ENCODE measurements at regions not wholly inside any gene's neighbourhood (a gene's known extent, or its start where the extent isn't known, plus 50 kb on each side); places are given as distances from the start of the nearest gene placed in this dataset.

DNA sequence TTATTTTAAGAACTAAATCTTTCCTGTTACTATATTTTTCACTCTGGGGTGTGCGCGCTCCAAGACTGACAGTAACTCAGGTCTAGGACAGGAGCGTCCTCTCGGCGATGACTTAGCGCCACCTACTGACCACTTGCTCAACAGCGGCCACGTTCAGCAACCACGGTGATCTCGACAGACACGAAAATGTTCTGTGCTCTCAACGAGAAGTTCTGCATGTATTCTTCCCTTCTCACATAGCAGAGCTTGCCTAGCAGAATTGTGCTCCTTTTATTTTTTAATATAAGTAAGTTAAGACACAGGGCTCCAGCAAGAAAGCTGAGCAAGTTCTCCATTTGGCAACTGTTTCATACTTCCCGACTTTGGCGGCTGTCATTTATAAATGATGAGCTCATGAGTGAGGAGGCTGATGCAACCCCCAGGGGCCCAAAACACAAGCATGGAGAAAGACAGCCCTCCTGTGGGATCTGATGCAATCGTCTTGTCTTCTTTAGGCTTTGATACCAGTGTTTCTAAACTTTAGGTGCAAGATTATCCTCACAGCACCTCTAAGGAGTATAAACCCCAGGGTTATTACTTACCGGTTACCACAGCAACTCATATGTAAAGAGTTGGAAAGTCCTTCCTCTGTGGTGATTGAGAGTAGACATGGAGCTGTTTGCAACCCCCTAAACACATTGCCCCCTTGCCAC lies 92.6 kb downstream of the HHIPL2 start:
- no peak overlapping the region for H3K4me3 Mint-ChIP-seq (ENCODE audit: low read depth)

DNA sequence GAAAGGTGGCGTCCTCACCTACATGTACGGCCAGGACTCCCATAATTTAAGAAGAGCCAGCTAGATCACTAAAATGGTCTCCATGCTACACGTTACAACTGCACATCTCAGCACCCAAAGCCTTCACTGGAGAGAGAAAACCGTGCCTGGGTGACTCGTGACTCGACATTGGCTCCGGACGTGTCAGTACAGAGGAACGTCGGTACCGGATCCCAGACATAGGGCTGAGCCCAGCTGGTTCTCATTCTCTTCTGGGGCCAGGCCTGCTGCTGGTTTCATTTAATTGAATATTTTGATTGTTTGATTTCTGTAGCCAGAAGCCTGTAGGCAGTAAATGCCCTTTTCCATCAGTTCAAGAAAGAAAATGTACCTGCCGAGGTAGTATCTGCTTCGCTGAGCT lies 93.1 kb downstream of the HHIPL2 start:
- Mint-ChIP-seq H3K9me3 (ENCODE audit: low read depth) (peaks cover 10% of the 10 kb centered on the region), H3K4me3 (ENCODE audit: low read depth) (no peak overlapping the region), H3K27ac (no peak overlapping the region), H3K36me3 (ENCODE audit: insufficient read depth) (peaks cover 3% of the 10 kb centered on the region), H3K27me3 (peaks cover 24% of the 10 kb centered on the region), H3K4me1 (ENCODE audit: low read depth) (peaks cover 4% of the 10 kb centered on the region)
- DNase-seq (ENCODE audit: low spot score, unreplicated experiment), result no peak
- TF ChIP-seq CTCF (IDR thresholded peaks at IDR 0.05; ENCODE audit: unreplicated experiment), result no peak

More for the DNA sequence above, 92.6 kb downstream of the HHIPL2 start:
- Mint-ChIP-seq H3K9me3 (ENCODE audit: low read depth) (peaks cover 10% of the 10 kb centered on the region), H3K27me3 (peaks cover 24% of the 10 kb centered on the region), H3K36me3 (ENCODE audit: insufficient read depth) (peaks cover 3% of the 10 kb centered on the region), H3K4me1 (ENCODE audit: low read depth) (peaks cover 4% of the 10 kb centered on the region), H3K27ac (no peak overlapping the region)
- DNase-seq (ENCODE audit: low spot score, unreplicated experiment), result peak; percentile 64
- peak; percentile 97 for TF ChIP-seq CTCF (IDR thresholded peaks at IDR 0.05; ENCODE audit: unreplicated experiment)

GRCh38 chr1:222454186-222454585 lies 93.7 kb downstream of the HHIPL2 start:
- Mint-ChIP-seq H3K4me3 (ENCODE audit: low read depth) (no peak overlapping the region), H3K9me3 (ENCODE audit: low read depth) (peaks cover 10% of the 10 kb centered on the region), H3K36me3 (ENCODE audit: insufficient read depth) (peaks cover 3% of the 10 kb centered on the region), H3K4me1 (ENCODE audit: low read depth) (peaks cover 4% of the 10 kb centered on the region), H3K27me3 (peaks cover 24% of the 10 kb centered on the region), H3K27ac (no peak overlapping the region)
- DNase-seq (ENCODE audit: low spot score, unreplicated experiment), result no peak
- no peak for TF ChIP-seq CTCF (IDR thresholded peaks at IDR 0.05; ENCODE audit: unreplicated experiment)

DNA sequence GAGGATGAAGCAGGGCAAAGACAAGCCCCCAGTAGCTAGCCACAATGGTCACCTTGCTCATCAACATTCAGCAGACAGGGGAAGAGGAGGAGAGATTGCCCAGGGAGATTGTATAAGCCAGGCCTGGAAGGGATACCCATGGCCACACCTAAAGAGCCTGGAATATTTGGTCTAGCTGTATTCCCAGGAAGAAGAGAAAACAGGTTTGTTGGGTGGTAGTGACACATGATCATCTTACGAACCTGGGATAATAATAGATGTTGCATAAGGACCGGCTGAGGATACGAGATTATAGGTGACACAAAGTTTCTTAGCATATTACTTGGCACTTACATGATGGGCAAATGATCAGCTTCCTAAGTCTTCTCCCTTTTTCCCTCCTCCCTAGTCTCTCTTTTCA lies 95.9 kb downstream of the HHIPL2 start:
- Mint-ChIP-seq H3K27me3 (peaks cover 34% of the 10 kb centered on the region), H3K27ac (no peak overlapping the region), H3K4me1 (ENCODE audit: low read depth) (peaks cover 4% of the 10 kb centered on the region), H3K4me3 (ENCODE audit: low read depth) (no peak overlapping the region), H3K36me3 (ENCODE audit: insufficient read depth) (no peaks in the 10 kb centered on the region), H3K9me3 (ENCODE audit: low read depth) (peaks cover 3% of the 10 kb centered on the region)
- no peak for DNase-seq (ENCODE audit: low spot score, unreplicated experiment)
- TF ChIP-seq CTCF (IDR thresholded peaks at IDR 0.05; ENCODE audit: unreplicated experiment), result no peak

DNA sequence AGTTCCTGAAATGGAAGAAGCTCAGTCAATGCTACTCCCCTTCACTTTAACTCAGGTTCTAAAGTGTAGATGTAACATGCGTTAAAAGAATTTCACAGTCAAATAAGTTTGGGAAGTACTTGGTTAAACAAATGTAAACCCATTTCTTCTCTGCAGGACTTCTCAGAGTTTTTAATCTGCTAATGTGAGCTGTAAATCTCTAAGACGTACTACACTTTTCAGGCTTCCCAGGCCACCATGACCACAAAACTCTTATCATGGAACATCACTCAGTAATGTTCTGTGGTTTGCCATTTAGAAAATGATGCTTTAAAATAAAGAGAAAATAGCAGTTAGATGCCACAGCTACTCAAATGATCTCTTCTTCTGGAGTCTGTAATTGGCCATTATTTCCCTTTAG lies 104.3 kb downstream of the HHIPL2 start:
- peaks cover 11% of the 10 kb centered on the region for H3K27me3 Mint-ChIP-seq
- H3K27ac Mint-ChIP-seq, result no peak overlapping the region
- no peak for TF ChIP-seq CTCF (IDR thresholded peaks at IDR 0.05; ENCODE audit: unreplicated experiment)
- H3K36me3 Mint-ChIP-seq (ENCODE audit: insufficient read depth), result no peaks in the 10 kb centered on the region
- no peak for DNase-seq (ENCODE audit: low spot score, unreplicated experiment)
- H3K4me1 Mint-ChIP-seq (ENCODE audit: low read depth), result peaks cover 27% of the 10 kb centered on the region
- no peak overlapping the region for H3K4me3 Mint-ChIP-seq (ENCODE audit: low read depth)
- H3K9me3 Mint-ChIP-seq (ENCODE audit: low read depth), result no peaks in the 10 kb centered on the region
